PC-3 (cell line): ENCODE measurements at regions not wholly inside any gene's neighbourhood (a gene's known extent, or its start where the extent isn't known, plus 50 kb on each side); places are given as distances from the start of the nearest gene placed in this dataset.

Experiments used
- EZH2phosphoT487 ChIP-seq: fragments of 300-600 bp; sonication (generic); IDR thresholded peaks from 2 replicates; pipeline ENCODE4 v1.6.1; 2018; ENCODE audit warnings: mild to moderate bottlenecking, antibody characterized with exemption, low read length, borderline replicate concordance
- TF ChIP-seq, protein P1 (sequence below): fragments of 300-600 bp; sonication (generic); conservative IDR thresholded peaks from 2 replicates; pipeline ENCODE4 v1.5.1; 2017; ENCODE audit warnings: antibody characterized with exemption, low read depth, mild to moderate bottlenecking, low read length

DNA sequence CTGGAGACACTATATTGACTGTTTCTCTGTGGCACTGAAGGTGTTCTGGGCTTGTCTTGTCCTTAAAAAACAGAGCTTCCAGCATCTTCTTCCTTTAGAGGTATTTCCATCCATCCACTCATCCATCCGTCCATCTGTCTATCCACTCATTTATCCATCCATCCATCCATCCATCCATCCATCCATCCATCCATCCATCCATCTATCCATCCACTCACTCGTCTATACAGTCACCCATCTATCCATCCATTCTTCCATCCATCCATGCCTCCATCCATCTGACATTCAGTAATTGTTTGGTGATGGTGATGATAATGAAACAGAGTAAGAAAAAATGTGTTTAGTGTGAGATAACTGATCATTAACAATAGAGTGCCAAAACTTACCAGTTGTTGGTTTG lies 334.8 kb downstream of the NSG2 start:
- TF ChIP-seq, protein P1, sequence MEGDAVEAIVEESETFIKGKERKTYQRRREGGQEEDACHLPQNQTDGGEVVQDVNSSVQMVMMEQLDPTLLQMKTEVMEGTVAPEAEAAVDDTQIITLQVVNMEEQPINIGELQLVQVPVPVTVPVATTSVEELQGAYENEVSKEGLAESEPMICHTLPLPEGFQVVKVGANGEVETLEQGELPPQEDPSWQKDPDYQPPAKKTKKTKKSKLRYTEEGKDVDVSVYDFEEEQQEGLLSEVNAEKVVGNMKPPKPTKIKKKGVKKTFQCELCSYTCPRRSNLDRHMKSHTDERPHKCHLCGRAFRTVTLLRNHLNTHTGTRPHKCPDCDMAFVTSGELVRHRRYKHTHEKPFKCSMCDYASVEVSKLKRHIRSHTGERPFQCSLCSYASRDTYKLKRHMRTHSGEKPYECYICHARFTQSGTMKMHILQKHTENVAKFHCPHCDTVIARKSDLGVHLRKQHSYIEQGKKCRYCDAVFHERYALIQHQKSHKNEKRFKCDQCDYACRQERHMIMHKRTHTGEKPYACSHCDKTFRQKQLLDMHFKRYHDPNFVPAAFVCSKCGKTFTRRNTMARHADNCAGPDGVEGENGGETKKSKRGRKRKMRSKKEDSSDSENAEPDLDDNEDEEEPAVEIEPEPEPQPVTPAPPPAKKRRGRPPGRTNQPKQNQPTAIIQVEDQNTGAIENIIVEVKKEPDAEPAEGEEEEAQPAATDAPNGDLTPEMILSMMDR: no peak
- no peak for TF ChIP-seq EZH2phosphoT487
